ENCODE measurements at regions not wholly inside any gene's neighbourhood (a gene's known extent, or its start where the extent isn't known, plus 50 kb on each side); places are given as distances from the start of the nearest gene placed in this dataset.

- no peak for DNase-seq (ENCODE audit: low spot score in 2 of 2)
- no peak overlapping the region for H3K27ac ChIP-seq
- no peaks in the 10 kb centered on the region for H3K9me3 ChIP-seq
- peaks cover 5 to 18% of the 10 kb centered on the region in 2 donors for H3K36me3 ChIP-seq
- H3K27me3 ChIP-seq: no peaks in the 10 kb centered on the region
- no peaks in the 10 kb centered on the region for H3K4me1 ChIP-seq
- intact Hi-C loops (cut with DNase I): no loop called here
- no peak overlapping the region for H3K4me3 ChIP-seq
- TF ChIP-seq CTCF (IDR thresholded peaks at IDR 0.05): no peak
Observed at GRCh38 chr13:73693215-73693614, 441.0 kb downstream of the KLF12 start.

GRCh38 chr13:73691891-73692290 lies 442.3 kb downstream of the KLF12 start:
- Histone ChIP-seq H3K4me1 (no peaks in the 10 kb centered on the region), H3K27me3 (no peaks in the 10 kb centered on the region), H3K4me3 (no peak overlapping the region), H3K27ac (no peak overlapping the region), H3K9me3 (no peaks in the 10 kb centered on the region), H3K36me3 (peaks cover 5 to 18% of the 10 kb centered on the region in 2 donors)
- DNase-seq (ENCODE audit: low spot score in 2 of 2): no peak
- no peak for TF ChIP-seq CTCF (IDR thresholded peaks at IDR 0.05)
- intact Hi-C loops (cut with DNase I): no loop called here

- no peak overlapping the region for H3K27ac ChIP-seq
- no peak for TF ChIP-seq CTCF (IDR thresholded peaks at IDR 0.05)
- DNase-seq (ENCODE audit: low spot score in 2 of 2): no peak
- H3K4me1 ChIP-seq: no peaks in the 10 kb centered on the region
- no peaks in the 10 kb centered on the region for H3K36me3 ChIP-seq
- intact Hi-C loops (cut with DNase I): no loop called here
- H3K27me3 ChIP-seq: no peaks in the 10 kb centered on the region
- no peak overlapping the region for H3K4me3 ChIP-seq
- H3K9me3 ChIP-seq: no peaks in the 10 kb centered on the region
Observed at GRCh38 chr13:73687929-73688328, 446.3 kb downstream of the KLF12 start.

GRCh38 chr13:73687087-73687486 lies 447.1 kb downstream of the KLF12 start:
- no peaks in the 10 kb centered on the region for H3K4me1 ChIP-seq
- no peaks in the 10 kb centered on the region for H3K27me3 ChIP-seq
- H3K4me3 ChIP-seq: no peak overlapping the region
- DNase-seq (ENCODE audit: low spot score in 2 of 2): no peak
- no peak overlapping the region for H3K27ac ChIP-seq
- no peaks in the 10 kb centered on the region for H3K36me3 ChIP-seq
- no peaks in the 10 kb centered on the region for H3K9me3 ChIP-seq
- no peak for TF ChIP-seq CTCF (IDR thresholded peaks at IDR 0.05)
- intact Hi-C loops (cut with DNase I): no loop called here

DNA sequence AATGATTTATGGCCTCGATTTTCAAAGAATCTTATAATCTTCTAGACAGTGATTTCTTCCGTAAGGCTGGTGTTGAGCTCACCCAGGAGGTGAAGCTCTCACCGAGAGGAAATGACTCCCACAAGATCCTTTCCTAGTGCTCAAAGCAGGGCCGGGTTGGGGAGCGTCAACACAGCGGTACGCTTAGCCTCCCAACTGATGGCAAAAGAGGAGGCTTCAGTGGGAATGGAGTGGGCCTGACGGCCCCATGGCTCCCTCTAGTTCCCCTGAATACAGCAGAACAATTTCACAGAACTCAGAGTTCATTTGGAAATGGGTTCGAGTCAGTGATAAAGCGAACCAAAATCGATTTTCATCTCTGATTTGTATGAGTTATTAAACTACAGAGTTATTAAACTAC lies 449.5 kb downstream of the KLF12 start:
- H3K9me3 ChIP-seq: no peaks in the 10 kb centered on the region
- no peak overlapping the region for H3K4me3 ChIP-seq
- H3K27me3 ChIP-seq: no peaks in the 10 kb centered on the region
- DNase-seq (ENCODE audit: low spot score in 2 of 2): no peak
- no peaks in the 10 kb centered on the region for H3K36me3 ChIP-seq
- no peak for TF ChIP-seq CTCF (IDR thresholded peaks at IDR 0.05)
- intact Hi-C loops (cut with DNase I): no loop called here
- H3K4me1 ChIP-seq: no peaks in the 10 kb centered on the region
- no peak overlapping the region for H3K27ac ChIP-seq

- H3K4me3 ChIP-seq: no peak overlapping the region
- no peaks in the 10 kb centered on the region for H3K9me3 ChIP-seq
- DNase-seq (ENCODE audit: low spot score in 2 of 2): no peak
- intact Hi-C loops (cut with DNase I): no loop called here
- TF ChIP-seq CTCF (IDR thresholded peaks at IDR 0.05): no peak
- H3K36me3 ChIP-seq: no peaks in the 10 kb centered on the region
- no peaks in the 10 kb centered on the region for H3K4me1 ChIP-seq
- H3K27me3 ChIP-seq: no peaks in the 10 kb centered on the region
- H3K27ac ChIP-seq: no peak overlapping the region
Observed at GRCh38 chr13:73684286-73684685, 449.9 kb downstream of the KLF12 start.
